Tibial artery (tissue), 4 donors: ENCODE measurements at regions not wholly inside any gene's neighbourhood (a gene's known extent, or its start where the extent isn't known, plus 50 kb on each side); places are given as distances from the start of the nearest gene placed in this dataset.

Source experiments
- DNase-seq, 2 donors: peaks; one replicate each; pipeline ENCODE4 v3.0.0-alpha.2; 2019
- H3K27ac ChIP-seq, 2 donors: fragments of 200-600 bp; sonication (generic) in 1 of 2; 1 replicate in 1 of 2; 2 replicates in 1 of 2; pipeline ENCODE4 v1.5.1; 2018 to 2019; ENCODE audit warnings: mild to moderate bottlenecking in 1 of 2
- H3K27me3 ChIP-seq, 2 donors: fragments of 200-600 bp; sonication (generic) in 1 of 2; one replicate each; pipeline versions ENCODE4 v1.5.1 to v1.6.0; 2016 to 2019
- H3K36me3 ChIP-seq, 3 donors: fragments of 200-600 bp; sonication (generic) in 2 of 3; one replicate each; pipeline ENCODE4 v1.5.1; 2016 to 2019; ENCODE audit warnings: mild to moderate bottlenecking in 2 of 3
- H3K4me1 ChIP-seq, 4 donors: fragments of 200-600 bp; sonication (generic) in 2 of 4; 1 replicate in 3 of 4; 2 replicates in 1 of 4; pipeline ENCODE4 v1.5.1; 2016 to 2019
- H3K4me3 ChIP-seq, 2 donors: fragments of 200-600 bp; sonication (generic) in 1 of 2; 1 replicate in 1 of 2; 2 replicates in 1 of 2; pipeline ENCODE4 v1.5.1; 2018 to 2019; ENCODE audit warnings: mild to moderate bottlenecking in 2 of 2
- H3K9me3 ChIP-seq, 3 donors: fragments of 200-600 bp; sonication (generic) in 1 of 3; one replicate each; pipeline ENCODE4 v1.5.1; 2016 to 2019
- intact Hi-C: fragments of 100-400 bp; cut with DNase I; formaldehyde crosslinking; loops from one replicate; pipeline ENCODE4 v1.15.0; 2023; ENCODE audit warnings: low total_unique reads
- TF ChIP-seq, protein P1 (sequence below), 2 experiments: fragments of 200-600 bp in 1 of 2; fragments of 450-650 bp in 1 of 2; IDR thresholded peaks; one replicate each; pipeline ENCODE4 v1.5.1; 2017 to 2019; ENCODE audit warnings: antibody characterized with exemption in 2 of 2, mild to moderate bottlenecking in 1 of 2, moderate library complexity in 1 of 2

DNA sequence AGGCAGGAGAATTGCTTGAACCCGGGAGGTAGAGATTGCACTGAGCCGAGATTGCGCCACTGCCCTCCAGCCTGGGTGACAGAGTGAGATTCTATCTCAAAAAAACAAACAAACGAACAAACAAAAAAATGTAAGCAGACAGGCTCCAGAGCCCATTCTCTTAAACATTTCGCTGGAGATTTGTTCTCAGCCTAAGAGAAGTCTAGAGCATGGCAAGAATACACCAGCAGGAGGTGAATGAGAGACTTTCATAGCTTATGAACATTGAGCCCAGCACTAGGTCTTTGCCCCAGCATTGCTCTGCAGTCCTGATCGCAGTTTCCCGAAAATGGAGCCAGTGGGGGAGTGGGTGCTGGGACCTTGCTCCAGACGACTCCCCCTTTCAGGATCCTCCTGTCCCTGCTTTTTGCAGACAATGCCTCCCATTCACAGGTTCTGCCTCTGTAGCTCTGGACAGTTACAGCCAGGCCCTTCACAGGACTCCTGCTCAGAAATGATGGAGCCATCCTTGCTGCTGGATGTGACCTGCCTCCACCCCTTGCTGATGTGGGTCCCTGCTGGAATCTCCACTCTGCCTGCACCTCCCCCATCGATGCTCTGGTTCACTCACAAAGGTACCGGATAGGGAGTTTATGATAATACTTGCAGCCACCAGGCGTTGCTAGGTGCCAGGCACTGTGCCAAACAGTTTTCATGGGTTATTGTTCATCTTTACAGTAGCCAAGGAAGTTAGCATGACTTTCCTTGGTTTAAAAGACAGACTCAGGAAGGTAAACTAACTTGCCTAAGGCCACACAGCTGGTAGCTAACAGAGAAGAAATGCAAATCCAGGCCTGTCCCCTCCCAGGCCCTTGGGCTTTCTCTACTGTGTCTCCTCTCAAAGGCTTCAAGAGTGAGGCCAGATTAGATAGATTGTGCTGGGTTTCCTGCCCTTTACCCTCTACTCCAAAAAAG lies 329.7 kb upstream of the TLE3 start:
- Histone ChIP-seq H3K27me3 (peaks cover 0 to 16% of the 10 kb centered on the region in 2 donors), H3K36me3 (no peaks in the 10 kb centered on the region), H3K4me3 (no peak overlapping the region), H3K4me1 (no peaks in the 10 kb centered on the region), H3K27ac (no peak overlapping the region), H3K9me3 (peaks cover 0 to 6% (median 0%) of the 10 kb centered on the region in 3 donors)
- no peak for DNase-seq
- TF ChIP-seq, protein P1, sequence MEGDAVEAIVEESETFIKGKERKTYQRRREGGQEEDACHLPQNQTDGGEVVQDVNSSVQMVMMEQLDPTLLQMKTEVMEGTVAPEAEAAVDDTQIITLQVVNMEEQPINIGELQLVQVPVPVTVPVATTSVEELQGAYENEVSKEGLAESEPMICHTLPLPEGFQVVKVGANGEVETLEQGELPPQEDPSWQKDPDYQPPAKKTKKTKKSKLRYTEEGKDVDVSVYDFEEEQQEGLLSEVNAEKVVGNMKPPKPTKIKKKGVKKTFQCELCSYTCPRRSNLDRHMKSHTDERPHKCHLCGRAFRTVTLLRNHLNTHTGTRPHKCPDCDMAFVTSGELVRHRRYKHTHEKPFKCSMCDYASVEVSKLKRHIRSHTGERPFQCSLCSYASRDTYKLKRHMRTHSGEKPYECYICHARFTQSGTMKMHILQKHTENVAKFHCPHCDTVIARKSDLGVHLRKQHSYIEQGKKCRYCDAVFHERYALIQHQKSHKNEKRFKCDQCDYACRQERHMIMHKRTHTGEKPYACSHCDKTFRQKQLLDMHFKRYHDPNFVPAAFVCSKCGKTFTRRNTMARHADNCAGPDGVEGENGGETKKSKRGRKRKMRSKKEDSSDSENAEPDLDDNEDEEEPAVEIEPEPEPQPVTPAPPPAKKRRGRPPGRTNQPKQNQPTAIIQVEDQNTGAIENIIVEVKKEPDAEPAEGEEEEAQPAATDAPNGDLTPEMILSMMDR (IDR thresholded peaks at IDR 0.05), result no peak
- intact Hi-C loops, result no loop called here

DNA sequence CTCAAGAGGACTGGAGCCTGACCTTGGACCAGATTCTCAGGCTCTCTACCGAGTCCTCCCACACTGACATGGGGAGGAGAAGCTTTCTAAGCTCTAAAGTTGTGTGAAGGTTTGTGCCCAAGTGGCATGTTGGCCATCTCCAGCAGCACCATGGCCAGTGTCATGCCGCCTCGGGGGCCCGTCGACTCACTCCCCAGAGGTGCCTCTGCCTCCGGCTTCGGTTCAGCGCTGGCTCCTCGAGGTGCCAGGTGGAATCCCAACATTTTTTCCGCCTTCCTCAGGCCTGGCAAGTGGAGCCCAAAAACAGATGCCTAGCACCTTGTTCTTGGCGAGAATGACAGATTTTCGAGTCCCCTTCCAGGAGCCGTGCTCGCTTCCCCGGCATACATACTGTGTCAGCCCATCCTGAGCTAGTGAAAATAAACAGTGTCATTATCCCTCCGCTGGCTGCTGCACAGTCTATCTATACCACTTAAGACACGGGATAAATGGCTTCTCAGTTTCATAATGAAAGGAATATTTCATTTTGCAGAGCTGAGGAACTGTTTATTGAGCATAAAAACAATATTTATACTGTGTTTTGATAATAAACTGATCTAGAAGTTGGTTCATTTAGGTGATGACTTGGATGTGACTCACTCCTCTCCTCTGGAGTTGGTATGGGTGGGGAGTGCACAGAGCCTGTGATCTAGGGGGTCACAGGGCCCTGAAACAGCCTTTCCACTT lies 328.5 kb upstream of the TLE3 start:
- Histone ChIP-seq H3K4me3 (no peak overlapping the region), H3K27ac (no peak overlapping the region), H3K4me1 (no peaks in the 10 kb centered on the region), H3K27me3 (peaks cover 0 to 11% of the 10 kb centered on the region in 2 donors), H3K36me3 (no peaks in the 10 kb centered on the region), H3K9me3 (peaks cover 0 to 6% (median 0%) of the 10 kb centered on the region in 3 donors)
- intact Hi-C loops, result no loop called here
- DNase-seq, result no peak
- TF ChIP-seq, protein P1 (IDR thresholded peaks at IDR 0.05), result no peak

DNA sequence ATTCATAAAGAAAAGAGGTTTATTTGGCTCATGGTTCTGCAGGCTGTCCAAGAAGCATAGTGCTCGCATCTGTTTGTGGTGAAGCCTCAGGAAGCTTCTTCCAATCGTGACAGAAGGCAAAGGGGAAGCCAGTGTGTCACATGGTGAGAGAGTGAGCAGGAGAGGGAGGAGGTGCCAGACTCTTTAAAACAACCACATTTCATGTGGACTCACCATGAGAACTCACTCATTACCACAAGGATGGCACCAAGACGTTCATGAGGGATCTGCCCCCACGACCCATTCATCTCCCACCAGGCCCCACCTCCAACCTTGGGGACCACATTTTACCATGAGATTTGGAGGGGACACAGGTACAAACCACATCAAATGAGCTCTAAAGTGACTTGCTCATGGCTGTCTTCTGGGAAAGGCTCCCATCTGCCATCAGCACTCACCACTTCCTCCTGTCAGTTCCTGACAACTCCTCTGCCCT lies 327.3 kb upstream of the TLE3 start:
- intact Hi-C loops, result no loop called here
- no peaks in the 10 kb centered on the region for H3K36me3 ChIP-seq

DNA sequence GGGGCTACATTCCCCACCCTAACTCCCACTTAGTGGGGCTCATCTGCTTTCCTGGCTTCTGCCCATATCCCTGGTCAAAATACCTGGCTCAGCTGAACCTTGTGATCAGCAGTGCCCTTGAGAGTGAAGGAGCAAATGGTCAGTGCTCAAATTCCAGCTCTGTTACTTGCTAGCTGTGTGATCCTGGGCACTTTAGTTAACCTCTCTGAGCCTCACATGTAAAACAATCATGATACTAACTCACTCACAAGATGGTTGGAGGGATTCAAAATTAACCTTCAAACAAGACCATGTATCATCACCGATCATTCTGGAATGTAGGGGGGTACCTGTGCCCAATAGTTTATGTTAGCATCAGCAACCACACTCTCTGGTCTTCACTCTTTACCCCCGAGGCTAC lies 325.6 kb upstream of the TLE3 start:
- no peak overlapping the region for H3K27ac ChIP-seq
- DNase-seq, result no peak
- no peak overlapping the region for H3K4me3 ChIP-seq
- no peaks in the 10 kb centered on the region for H3K4me1 ChIP-seq
- H3K27me3 ChIP-seq, result peaks cover 0 to 17% of the 10 kb centered on the region in 2 donors
- TF ChIP-seq, protein P1 (IDR thresholded peaks at IDR 0.05), result no peak
- no peaks in the 10 kb centered on the region for H3K36me3 ChIP-seq
- intact Hi-C loops, result no loop called here
- no peaks in the 10 kb centered on the region for H3K9me3 ChIP-seq

More for the DNA sequence above, 327.3 kb upstream of the TLE3 start:
- Histone ChIP-seq H3K27me3 (peaks cover 0 to 11% of the 10 kb centered on the region in 2 donors), H3K9me3 (peaks cover 0 to 6% (median 0%) of the 10 kb centered on the region in 3 donors), H3K27ac (no peak overlapping the region), H3K4me1 (no peaks in the 10 kb centered on the region), H3K4me3 (no peak overlapping the region)
- TF ChIP-seq, protein P1 (IDR thresholded peaks at IDR 0.05), result no peak
- DNase-seq, result no peak

DNA sequence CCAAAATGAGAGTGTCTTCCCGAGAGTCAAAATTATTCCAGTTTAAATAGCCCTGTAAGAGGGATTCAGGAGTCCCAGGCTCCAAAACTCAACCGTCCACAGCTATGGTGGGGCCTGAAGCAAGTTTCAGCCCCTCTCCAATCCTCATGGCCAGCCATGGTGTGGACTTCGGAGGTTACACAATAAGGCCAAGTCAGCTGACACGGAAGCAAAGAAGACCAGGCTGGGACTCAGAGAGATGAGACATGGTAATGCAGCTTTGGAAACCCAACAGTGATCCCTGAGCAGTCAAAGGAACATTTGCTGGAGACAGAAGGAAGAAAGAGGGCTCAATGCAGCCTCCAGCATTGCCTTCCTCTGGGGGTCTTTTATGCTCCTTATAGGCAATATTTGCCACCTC lies 324.6 kb upstream of the TLE3 start:
- TF ChIP-seq, protein P1 (IDR thresholded peaks at IDR 0.05), result no peak
- no peak for DNase-seq
- H3K27me3 ChIP-seq, result peaks cover 0 to 17% of the 10 kb centered on the region in 2 donors
- no peaks in the 10 kb centered on the region for H3K9me3 ChIP-seq
- no peaks in the 10 kb centered on the region for H3K4me1 ChIP-seq
- no peak overlapping the region for H3K4me3 ChIP-seq
- intact Hi-C loops, result no loop called here
- no peaks in the 10 kb centered on the region for H3K36me3 ChIP-seq
- no peak overlapping the region for H3K27ac ChIP-seq
